Lung (tissue), 11 donors: ENCODE measurements at regions not wholly inside any gene's neighbourhood (a gene's known extent, or its start where the extent isn't known, plus 50 kb on each side); places are given as distances from the start of the nearest gene placed in this dataset.

ENCODE experiments used
- ATAC-seq: fragments of 200-7000 bp; cut with Tn5 transposase; one replicate; pipeline ENCODE4 v1.9.1; 2020; ENCODE audit warnings: moderate number of reproducible peaks; ENCODE audit not compliant: insufficient read depth, low FRiP score
- DNase-seq, 3 donors: peaks; one replicate each; pipeline ENCODE4 v3.0.0-alpha.2; 2013 to 2017
- H3K27ac ChIP-seq, 2 donors: one replicate each; pipeline ENCODE4 v1.5.1; 2013; ENCODE audit warnings: mild to moderate bottlenecking in 2 of 2, moderate library complexity in 2 of 2, control low read depth in 1 of 2, inconsistent platforms in 1 of 2, low read depth in 1 of 2, low read length in 1 of 2
- H3K27me3 ChIP-seq, 3 donors: one replicate each; pipeline ENCODE4 v1.5.1; 2013; ENCODE audit warnings: low read length in 2 of 3; ENCODE audit not compliant: control insufficient read depth in 3 of 3, insufficient read depth in 3 of 3
- H3K36me3 ChIP-seq, 4 donors: one replicate each; pipeline ENCODE4 v1.5.1; 2013; ENCODE audit warnings: low read length in 4 of 4, mild to moderate bottlenecking in 1 of 4, moderate library complexity in 1 of 4; ENCODE audit not compliant: control insufficient read depth in 4 of 4, insufficient read depth in 4 of 4
- H3K4me1 ChIP-seq, 5 donors: one replicate each; pipeline ENCODE4 v1.5.1; 2013; ENCODE audit warnings: low read length in 5 of 5, mild to moderate bottlenecking in 2 of 5, moderate library complexity in 1 of 5; ENCODE audit not compliant: control insufficient read depth in 5 of 5, insufficient read depth in 5 of 5
- H3K4me3 ChIP-seq: one replicate; pipeline ENCODE4 v1.5.1; 2013; ENCODE audit warnings: mild to moderate bottlenecking, control low read depth, moderate library complexity
- H3K9ac ChIP-seq, 2 donors: one replicate each; pipeline ENCODE4 v1.5.1; 2013; ENCODE audit warnings: low read length in 2 of 2, control low read depth in 1 of 2; ENCODE audit not compliant: insufficient read depth in 1 of 2
- H3K9me3 ChIP-seq, 4 donors: one replicate each; pipeline ENCODE4 v1.5.1; 2013; ENCODE audit warnings: low read length in 3 of 4, mild to moderate bottlenecking in 1 of 4, moderate library complexity in 1 of 4; ENCODE audit not compliant: control insufficient read depth in 4 of 4, insufficient read depth in 3 of 4
- WGBS, 2 donors: extraction: QIAGEN DNeasy Blood & Tissue Kit; methylation state at CpG; one replicate each; pipeline ENCODE4 v1.1.7; 2013; 5-methylcytosine and 5-hydroxymethylcytosine counted together
- TF ChIP-seq, protein P1 (sequence below): IDR thresholded peaks from 2 replicates; pipeline ENCODE4 v1.5.1; 2012; ENCODE audit warnings: mild to moderate bottlenecking; ENCODE audit errors: control extremely low read depth, extremely low read depth
- donor health status: control.
- donor health status: control.
- donor health status: Bipolar disorder and iron deficiency.
- donor health status: healthy.
- donor health status: DM: yes; HTN: yes; CAD: no.

DNA sequence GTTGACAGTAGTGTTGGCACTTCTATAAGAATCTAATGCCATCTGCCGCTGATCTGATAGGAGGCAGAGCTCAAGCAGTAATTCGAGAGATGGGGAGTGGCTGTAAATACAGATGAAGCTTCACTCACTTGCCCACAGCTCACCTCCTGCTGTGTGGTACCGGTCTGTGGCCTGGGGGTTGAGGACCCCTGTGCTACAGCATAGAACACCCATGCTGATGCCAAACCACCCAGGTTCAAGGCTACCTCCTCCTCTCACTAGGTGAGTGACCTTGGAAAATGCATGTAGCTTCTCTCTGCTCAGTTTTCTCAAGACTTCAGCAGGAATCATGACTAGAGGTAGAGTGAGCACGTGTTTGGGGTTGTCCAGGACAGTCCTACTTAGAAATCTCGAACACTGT, 263.4 kb downstream of the SH3BP4 start:
- Histone ChIP-seq H3K4me3 (no peak overlapping the region), H3K27me3 (no peaks in the 10 kb centered on the region), H3K27ac (no peak overlapping the region), H3K9ac (no peak overlapping the region), H3K4me1 (no peaks in the 10 kb centered on the region), H3K9me3 (no peaks in the 10 kb centered on the region), H3K36me3 (no peaks in the 10 kb centered on the region)
- no peak for DNase-seq
- TF ChIP-seq, protein P1, sequence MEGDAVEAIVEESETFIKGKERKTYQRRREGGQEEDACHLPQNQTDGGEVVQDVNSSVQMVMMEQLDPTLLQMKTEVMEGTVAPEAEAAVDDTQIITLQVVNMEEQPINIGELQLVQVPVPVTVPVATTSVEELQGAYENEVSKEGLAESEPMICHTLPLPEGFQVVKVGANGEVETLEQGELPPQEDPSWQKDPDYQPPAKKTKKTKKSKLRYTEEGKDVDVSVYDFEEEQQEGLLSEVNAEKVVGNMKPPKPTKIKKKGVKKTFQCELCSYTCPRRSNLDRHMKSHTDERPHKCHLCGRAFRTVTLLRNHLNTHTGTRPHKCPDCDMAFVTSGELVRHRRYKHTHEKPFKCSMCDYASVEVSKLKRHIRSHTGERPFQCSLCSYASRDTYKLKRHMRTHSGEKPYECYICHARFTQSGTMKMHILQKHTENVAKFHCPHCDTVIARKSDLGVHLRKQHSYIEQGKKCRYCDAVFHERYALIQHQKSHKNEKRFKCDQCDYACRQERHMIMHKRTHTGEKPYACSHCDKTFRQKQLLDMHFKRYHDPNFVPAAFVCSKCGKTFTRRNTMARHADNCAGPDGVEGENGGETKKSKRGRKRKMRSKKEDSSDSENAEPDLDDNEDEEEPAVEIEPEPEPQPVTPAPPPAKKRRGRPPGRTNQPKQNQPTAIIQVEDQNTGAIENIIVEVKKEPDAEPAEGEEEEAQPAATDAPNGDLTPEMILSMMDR: no peak
- WGBS, 2 donors: 85 to 86% methylated on average over 5 of the region's 5 CpGs
- no peak for ATAC-seq

DNA sequence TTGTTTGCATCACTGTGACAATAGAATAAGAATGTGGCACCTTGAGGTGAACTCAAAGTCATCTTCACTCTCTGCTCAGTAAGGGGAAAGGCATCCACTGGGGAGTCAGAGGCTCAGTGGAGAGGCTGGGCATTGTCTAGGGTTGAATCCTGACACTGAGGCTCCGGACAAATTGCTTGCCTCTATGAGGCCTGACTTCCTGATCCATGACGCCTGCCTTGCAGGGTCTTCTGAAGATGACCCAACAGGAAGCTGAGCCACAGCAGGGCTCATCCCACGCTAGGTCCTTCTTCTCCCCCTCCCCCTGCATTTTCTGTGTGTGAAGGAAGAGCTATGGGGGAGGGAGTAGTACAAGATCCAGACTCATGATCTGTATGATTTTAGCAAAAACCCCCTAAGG, 265.1 kb downstream of the SH3BP4 start:
- Histone ChIP-seq H3K9me3 (no peaks in the 10 kb centered on the region), H3K27ac (no peak overlapping the region), H3K36me3 (no peaks in the 10 kb centered on the region), H3K4me3 (no peak overlapping the region), H3K4me1 (no peaks in the 10 kb centered on the region), H3K27me3 (no peaks in the 10 kb centered on the region), H3K9ac (no peak overlapping the region)
- DNase-seq: no peak
- no peak for ATAC-seq
- TF ChIP-seq, protein P1: no peak
- WGBS, 2 donors: 37 to 56% methylated on average over 3 of the region's 3 CpGs

DNA sequence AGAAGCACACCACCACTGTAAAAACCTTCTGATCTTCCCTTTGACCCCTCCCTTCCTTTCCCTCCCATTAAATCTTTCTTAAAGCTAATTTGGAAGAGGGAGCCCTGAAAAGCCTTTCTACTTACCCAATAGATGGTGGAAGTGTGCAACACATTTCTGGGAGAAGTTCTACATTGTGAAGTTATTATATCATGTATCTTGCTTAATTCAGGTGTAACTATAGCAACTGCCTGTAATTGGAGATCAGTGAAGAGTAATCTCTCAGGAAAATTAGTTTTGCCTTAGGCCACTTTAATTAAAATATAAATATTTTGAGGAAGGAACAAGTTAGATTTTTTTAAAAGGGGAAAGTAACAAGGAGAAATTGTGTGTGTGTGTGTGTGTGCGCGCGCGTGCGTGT, 266.0 kb downstream of the SH3BP4 start:
- Histone ChIP-seq H3K9me3 (no peaks in the 10 kb centered on the region), H3K4me3 (no peak overlapping the region), H3K27me3 (no peaks in the 10 kb centered on the region), H3K9ac (no peak overlapping the region), H3K4me1 (no peaks in the 10 kb centered on the region), H3K36me3 (no peaks in the 10 kb centered on the region), H3K27ac (no peak overlapping the region)
- no peak for DNase-seq
- ATAC-seq: no peak
- TF ChIP-seq, protein P1: no peak
- WGBS, 2 donors: 78 to 81% methylated on average over 5 of the region's 5 CpGs

DNA sequence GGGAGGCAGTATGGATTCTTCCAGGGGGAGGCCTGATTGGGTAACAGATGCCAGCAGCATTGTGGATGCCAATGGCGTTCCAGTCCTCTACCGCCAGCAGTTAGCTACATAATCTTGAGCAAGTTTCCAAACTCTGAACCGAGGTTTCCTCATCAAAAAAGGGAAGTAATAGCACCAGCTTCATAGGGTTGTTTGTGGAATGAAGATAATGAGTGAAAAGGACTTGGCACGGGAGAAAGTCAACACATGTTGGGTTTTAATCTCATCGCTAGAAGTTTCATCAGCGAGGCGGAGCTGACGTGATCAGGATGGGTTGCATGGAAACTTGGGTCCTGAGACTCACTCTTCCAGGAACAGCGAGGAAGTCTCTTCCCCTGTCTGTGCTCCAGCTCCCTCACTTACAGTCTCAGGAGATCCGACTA, 266.7 kb downstream of the SH3BP4 start:
- no peak overlapping the region for H3K9ac ChIP-seq
- no peak for ATAC-seq
- no peak overlapping the region for H3K4me3 ChIP-seq
- H3K9me3 ChIP-seq: no peaks in the 10 kb centered on the region
- TF ChIP-seq, protein P1: no peak
- DNase-seq: no peak
- 61 to 74% methylated on average over 10 of the region's 10 CpGs for WGBS, 2 donors
- no peaks in the 10 kb centered on the region for H3K4me1 ChIP-seq
- no peaks in the 10 kb centered on the region for H3K36me3 ChIP-seq
- no peak overlapping the region for H3K27ac ChIP-seq
- no peaks in the 10 kb centered on the region for H3K27me3 ChIP-seq
